Hematopoietic multipotent progenitor cell (in vitro differentiated cells): ENCODE measurements at regions not wholly inside any gene's neighbourhood (a gene's known extent, or its start where the extent isn't known, plus 50 kb on each side); places are given as distances from the start of the nearest gene placed in this dataset.

Source experiments
- DNase-seq, 3 donors: peaks; one replicate each; pipeline ENCODE4 v3.0.0-alpha.2; 2011 to 2015; ENCODE audit warnings: low read depth in 2 of 3, low spot score in 2 of 3

DNA sequence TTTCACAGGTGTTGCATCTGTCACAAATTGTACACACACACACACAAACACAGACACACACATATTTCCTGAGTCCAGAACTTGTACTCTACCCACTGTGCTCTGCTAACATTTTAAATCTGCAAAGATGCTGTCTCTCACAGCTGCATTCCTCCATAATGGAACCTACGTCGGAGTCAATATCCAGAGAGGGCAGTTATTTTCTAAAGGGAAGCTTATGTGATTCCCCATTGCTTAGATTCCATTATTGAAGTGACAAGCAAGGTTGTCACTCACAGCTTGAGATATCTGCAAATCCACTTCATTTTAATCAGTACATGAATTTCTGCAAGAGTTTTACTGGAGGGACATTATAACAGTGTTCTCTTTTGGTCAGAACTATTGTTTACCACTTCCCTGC, 992.4 kb downstream of the NSUN3 start:
- DNase-seq: no peak

DNA sequence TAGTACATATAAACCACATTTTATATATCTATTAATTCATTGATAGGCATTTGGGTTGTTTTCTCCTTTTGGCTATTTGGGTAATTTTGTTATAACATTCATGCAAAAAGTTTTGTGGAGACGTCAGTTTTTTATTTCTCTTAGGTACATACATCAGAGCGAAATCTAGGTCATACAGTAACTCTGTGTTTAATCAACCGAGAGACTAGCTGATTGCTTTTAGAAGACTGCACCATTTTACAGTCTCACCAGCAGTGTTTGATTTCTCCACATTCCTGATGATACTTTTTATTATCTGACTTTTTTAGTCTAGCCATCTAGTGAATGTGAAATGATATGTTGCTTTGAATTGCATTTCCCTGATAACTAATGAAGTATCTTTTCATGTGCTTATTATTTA, 1019.3 kb downstream of the NSUN3 start:
- no peak for DNase-seq

GRCh38 chr3:95084738-95085137, 1021.9 kb downstream of the NSUN3 start:
- DNase-seq: no peak

DNA sequence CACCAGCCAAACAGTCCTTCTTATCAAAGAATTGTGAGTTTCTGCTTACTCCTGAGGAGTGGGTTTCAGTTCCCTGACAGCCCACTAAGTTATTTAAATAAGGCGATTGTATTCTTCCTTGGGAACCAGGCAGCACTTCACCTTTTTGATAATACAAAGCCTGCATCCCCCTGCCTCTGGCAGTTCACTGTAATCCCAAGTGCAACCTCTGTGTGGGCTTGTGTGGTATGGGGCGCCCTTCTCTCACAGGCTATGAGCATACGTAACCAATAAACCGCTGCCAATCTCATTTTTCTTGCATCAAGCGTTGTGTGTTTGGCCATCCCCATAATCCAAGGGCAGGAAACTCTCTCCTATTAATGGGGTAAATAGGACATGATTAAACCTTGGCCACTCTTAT, 1025.6 kb downstream of the NSUN3 start:
- DNase-seq: no peak

DNA sequence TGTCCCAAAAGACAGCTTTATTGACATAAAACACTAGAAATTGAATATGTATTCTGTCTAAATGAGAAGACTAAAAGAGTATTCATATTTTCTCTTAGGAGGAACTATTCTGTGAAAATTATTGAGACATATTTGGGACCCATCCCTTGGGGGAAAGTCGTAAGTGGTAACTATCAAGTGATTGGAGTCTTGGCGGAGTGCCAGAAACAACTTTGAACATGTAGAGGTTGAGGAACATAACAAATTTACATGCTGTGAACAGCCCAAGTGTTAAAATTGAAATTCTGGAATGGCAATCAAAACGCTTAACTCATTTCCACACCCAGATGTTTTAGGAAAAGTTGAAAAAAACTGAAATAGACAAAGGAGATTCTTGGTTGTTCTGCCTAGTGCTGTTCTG, 1034.6 kb downstream of the NSUN3 start:
- no peak for DNase-seq

GRCh38 chr3:95120921-95121320, 1058.1 kb downstream of the NSUN3 start:
- no peak for DNase-seq

- no peak for DNase-seq
Measured at GRCh38 chr3:95123104-95123503, 1060.2 kb downstream of the NSUN3 start.

DNA sequence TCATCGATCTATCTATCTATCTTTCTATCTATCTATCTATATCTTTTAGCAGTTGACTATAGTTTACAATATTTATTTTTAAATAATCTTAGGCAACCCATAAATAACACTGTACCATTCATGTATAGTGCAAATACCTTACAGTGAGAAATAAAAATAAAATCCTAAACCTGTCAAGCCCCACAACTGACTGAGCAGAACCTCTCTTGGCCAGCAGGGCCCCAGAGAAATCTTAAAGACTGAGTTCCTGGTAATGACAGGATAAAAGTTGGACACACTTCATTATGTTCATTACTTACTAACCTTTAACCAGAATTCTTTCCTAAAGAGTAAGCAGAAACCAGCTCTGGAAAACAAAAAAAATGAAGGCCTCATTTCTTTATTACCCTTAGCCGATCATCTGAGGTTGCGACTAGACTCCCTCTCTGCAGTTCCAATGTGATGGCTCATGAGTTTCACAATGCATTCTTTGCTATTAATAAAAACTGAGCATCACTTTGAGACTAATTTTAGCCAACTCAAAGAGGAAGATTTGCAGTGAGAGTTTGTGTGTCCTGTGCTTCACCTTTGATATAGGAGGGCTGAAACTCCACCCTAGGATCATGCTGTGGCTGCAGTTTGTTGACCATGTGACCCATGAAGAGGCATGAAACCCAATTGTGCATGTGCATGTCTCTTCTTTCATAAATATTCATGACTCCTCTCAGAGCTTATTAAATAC, 1072.0 kb downstream of the NSUN3 start:
- DNase-seq: no peak

DNA sequence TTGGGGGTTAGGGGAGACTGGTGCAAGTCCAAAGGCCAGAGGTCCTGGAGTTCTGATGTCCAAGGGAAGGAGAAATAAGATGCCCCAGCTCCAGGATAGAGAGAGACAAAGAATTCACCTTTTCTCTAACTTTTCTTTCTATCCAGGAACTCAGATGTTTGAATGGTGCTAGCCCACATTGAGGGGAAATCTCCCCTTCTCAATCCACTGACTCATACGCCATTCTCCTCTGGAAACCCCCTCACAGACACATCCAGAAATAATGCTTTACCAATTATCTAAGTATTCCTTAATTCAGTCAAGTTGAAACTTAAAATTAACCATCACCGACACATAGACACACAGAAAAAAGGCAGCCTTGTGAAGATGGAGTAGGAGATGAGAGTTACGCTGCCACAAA, 1085.2 kb downstream of the NSUN3 start:
- no peak for DNase-seq

DNA sequence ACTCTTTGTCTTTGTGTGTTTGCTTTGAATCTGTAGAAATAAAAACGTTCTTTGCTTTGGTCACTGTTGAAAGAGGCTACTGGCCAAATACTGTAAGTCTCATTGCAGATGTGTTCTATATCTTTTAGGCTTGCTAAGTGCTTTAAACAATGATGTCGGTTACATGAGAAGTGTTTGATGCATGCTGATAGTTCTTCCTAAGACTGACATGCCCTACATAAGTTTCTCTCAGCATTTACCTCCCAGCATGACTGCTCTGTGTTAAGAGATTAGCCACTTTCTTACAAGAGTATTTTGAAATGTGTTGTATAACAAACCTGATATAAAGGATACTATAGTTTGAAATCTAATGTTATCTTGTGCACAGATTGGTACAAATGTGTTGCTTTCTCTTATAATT, 1088.7 kb downstream of the NSUN3 start:
- DNase-seq: no peak

GRCh38 chr3:95154766-95155165, 1091.9 kb downstream of the NSUN3 start:
- no peak for DNase-seq

DNA sequence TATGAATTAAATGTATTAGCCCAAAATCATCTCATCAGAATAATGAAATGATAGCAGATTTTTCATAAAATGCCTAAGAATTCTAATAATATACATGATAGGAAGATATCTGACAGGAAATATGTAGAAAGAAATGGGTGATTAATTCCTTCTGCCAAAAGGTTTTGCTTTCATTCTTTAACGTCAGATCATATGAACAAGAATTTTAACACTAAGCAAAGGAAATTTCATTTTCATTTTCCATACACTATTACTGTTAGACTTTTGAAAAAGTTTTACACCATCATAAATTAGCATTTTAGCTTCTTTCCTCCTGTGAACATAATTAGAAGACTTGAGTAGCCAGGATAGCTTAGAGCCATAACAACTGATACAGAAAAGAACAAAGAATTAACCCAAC, 1099.9 kb downstream of the NSUN3 start:
- DNase-seq: no peak

GRCh38 chr3:95167748-95168147, 1104.9 kb downstream of the NSUN3 start:
- no peak for DNase-seq

- no peak for DNase-seq
Measured at GRCh38 chr3:95168526-95168925, 1105.7 kb downstream of the NSUN3 start.

GRCh38 chr3:95172164-95172943, 1109.5 kb downstream of the NSUN3 start:
- no peak for DNase-seq

- DNase-seq: no peak
Measured at GRCh38 chr3:95177096-95177495, 1114.2 kb downstream of the NSUN3 start.

- no peak for DNase-seq
Measured at GRCh38 chr3:95184038-95184437, 1121.2 kb downstream of the NSUN3 start.

DNA sequence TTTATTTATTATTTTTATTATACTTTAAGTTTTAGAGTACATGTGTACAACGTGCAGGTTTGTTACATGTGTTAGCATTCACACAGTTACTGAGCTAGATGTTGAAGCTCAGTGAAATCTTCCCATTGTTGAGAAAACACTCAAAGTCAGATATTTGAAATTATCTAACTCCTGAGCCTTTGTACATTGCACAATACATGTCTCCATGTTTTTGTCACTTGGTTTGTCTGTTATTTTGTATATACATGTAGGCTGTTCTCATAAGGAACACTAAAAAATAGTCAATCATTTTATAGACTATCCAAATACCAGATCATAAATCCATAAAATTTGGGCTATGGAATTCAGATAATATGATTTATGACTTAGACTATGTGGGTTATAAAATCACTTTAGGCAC, 1126.5 kb downstream of the NSUN3 start:
- DNase-seq: no peak

DNA sequence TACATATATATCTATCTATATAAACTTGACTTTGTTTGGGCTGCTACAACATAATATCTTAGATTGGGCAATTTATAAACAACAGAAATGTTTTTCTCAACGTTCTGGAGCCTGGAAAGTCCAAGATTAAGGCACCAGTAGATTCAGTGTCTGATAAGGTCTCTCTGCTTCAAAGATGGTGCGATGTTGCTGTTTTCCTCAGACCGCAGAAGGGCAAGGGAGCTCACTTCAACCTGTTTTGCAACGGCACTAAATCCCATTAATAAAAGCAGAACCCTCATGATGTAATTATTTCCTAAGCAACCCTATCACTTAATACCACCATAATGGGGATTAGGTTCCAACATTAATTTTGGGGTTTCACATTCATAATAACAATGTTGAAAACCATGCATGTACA, 1134.8 kb downstream of the NSUN3 start:
- no peak for DNase-seq

GRCh38 chr3:95200384-95200783, 1137.5 kb downstream of the NSUN3 start:
- no peak for DNase-seq

DNA sequence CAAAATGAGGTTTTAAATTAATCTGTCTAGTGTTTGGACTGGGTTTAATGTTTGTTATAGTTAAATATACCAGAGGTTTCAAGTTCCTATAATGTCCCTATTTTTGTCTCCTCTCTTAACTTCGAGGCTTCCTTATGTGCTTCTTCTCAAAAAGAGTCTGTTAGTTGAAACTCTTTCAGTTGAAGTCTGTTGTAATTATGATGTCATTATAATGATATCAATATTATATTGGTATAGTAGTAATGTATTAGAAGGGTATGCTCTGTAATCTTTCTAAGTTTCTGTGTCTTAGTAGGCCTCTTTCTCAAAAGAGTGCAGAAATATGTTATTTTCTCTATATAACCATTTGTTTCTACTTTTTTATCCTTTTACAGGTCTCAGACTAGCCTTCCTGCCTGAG, 1148.0 kb downstream of the NSUN3 start:
- DNase-seq: no peak

DNA sequence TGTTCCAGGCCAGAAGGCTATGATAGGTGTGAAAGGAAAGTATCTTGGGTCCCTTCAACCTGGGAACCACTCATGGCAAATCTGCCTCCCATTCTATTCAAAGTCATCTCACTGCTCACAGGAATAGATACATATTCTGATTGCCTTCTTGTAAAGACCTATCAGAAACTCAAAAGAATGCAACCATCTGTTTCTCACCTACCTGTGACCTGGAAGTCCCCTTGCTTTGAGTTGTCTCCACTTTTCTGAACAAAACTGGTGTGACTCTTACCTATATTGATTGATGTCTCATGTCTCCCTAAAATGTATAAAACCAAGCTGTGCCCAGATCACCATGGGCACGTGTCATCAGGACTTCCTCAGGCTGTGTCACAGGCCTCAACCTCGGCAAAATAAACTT, 1149.3 kb downstream of the NSUN3 start:
- DNase-seq: no peak
